DMS53 treated with DMSO at 0.1 percent for 48 hours (cell line): ENCODE measurements at regions not wholly inside any gene's neighbourhood (a gene's known extent, or its start where the extent isn't known, plus 50 kb on each side); places are given as distances from the start of the nearest gene placed in this dataset.

Source experiments
- DNase-seq: peaks from one replicate; lab custom pipeline; 2025; ENCODE audit not compliant: unreplicated experiment; lab: John Stamatoyannopoulos, UW

GRCh38 chr12:91432089-91432488, 249.5 kb upstream of the DCN start:
- no peak for DNase-seq

- no peak for DNase-seq
These were observed 241.9 kb upstream of the DCN start for GRCh38 chr12:91424506-91424905.

- no peak for DNase-seq
These were observed 241.1 kb upstream of the DCN start for GRCh38 chr12:91423693-91424050.

- DNase-seq, result no peak
These were observed 240.4 kb upstream of the DCN start for GRCh38 chr12:91422811-91423692.

- peak; percentile 26 for DNase-seq
These were observed 239.5 kb upstream of the DCN start for GRCh38 chr12:91422127-91422526.

- DNase-seq, result no peak
These were observed 237.2 kb upstream of the DCN start for GRCh38 chr12:91419809-91420208.

- DNase-seq, result no peak
These were observed 235.8 kb upstream of the DCN start for GRCh38 chr12:91418221-91419090.

GRCh38 chr12:91417650-91418049, 235.0 kb upstream of the DCN start:
- DNase-seq, result no peak

- no peak for DNase-seq
These were observed 232.0 kb upstream of the DCN start for GRCh38 chr12:91414636-91415035.

GRCh38 chr12:91413581-91414546, 231.2 kb upstream of the DCN start:
- DNase-seq, result no peak

- DNase-seq, result no peak
These were observed 224.3 kb upstream of the DCN start for GRCh38 chr12:91406920-91407341.

GRCh38 chr12:91404441-91404840, 221.8 kb upstream of the DCN start:
- no peak for DNase-seq

GRCh38 chr12:91401190-91401589, 218.6 kb upstream of the DCN start:
- no peak for DNase-seq

- DNase-seq, result no peak
These were observed 217.7 kb upstream of the DCN start for GRCh38 chr12:91400271-91400670.

- no peak for DNase-seq
These were observed 215.4 kb upstream of the DCN start for GRCh38 chr12:91397866-91398532.

GRCh38 chr12:91396293-91396692, 213.7 kb upstream of the DCN start:
- no peak for DNase-seq

GRCh38 chr12:91395628-91396135, 213.1 kb upstream of the DCN start:
- no peak for DNase-seq

GRCh38 chr12:91394903-91395302, 212.3 kb upstream of the DCN start:
- DNase-seq, result no peak

GRCh38 chr12:91388573-91388972, 206.0 kb upstream of the DCN start:
- no peak for DNase-seq

- DNase-seq, result no peak
These were observed 205.0 kb upstream of the DCN start for GRCh38 chr12:91387461-91388134.
